Lung (tissue), 11 donors: ENCODE measurements at regions not wholly inside any gene's neighbourhood (a gene's known extent, or its start where the extent isn't known, plus 50 kb on each side); places are given as distances from the start of the nearest gene placed in this dataset.

Source experiments
- ATAC-seq: fragments of 200-7000 bp; cut with Tn5 transposase; one replicate; pipeline ENCODE4 v1.9.1; 2020; ENCODE audit warnings: moderate number of reproducible peaks; ENCODE audit not compliant: insufficient read depth, low FRiP score
- DNase-seq, 3 donors: peaks; one replicate each; pipeline ENCODE4 v3.0.0-alpha.2; 2013 to 2017
- H3K27ac ChIP-seq, 2 donors: one replicate each; pipeline ENCODE4 v1.5.1; 2013; ENCODE audit warnings: mild to moderate bottlenecking in 2 of 2, moderate library complexity in 2 of 2, control low read depth in 1 of 2, inconsistent platforms in 1 of 2, low read depth in 1 of 2, low read length in 1 of 2
- H3K27me3 ChIP-seq, 3 donors: one replicate each; pipeline ENCODE4 v1.5.1; 2013; ENCODE audit warnings: low read length in 2 of 3; ENCODE audit not compliant: control insufficient read depth in 3 of 3, insufficient read depth in 3 of 3
- H3K36me3 ChIP-seq, 4 donors: one replicate each; pipeline ENCODE4 v1.5.1; 2013; ENCODE audit warnings: low read length in 4 of 4, mild to moderate bottlenecking in 1 of 4, moderate library complexity in 1 of 4; ENCODE audit not compliant: control insufficient read depth in 4 of 4, insufficient read depth in 4 of 4
- H3K4me1 ChIP-seq, 5 donors: one replicate each; pipeline ENCODE4 v1.5.1; 2013; ENCODE audit warnings: low read length in 5 of 5, mild to moderate bottlenecking in 2 of 5, moderate library complexity in 1 of 5; ENCODE audit not compliant: control insufficient read depth in 5 of 5, insufficient read depth in 5 of 5
- H3K4me3 ChIP-seq: one replicate; pipeline ENCODE4 v1.5.1; 2013; ENCODE audit warnings: mild to moderate bottlenecking, control low read depth, moderate library complexity
- H3K9ac ChIP-seq, 2 donors: one replicate each; pipeline ENCODE4 v1.5.1; 2013; ENCODE audit warnings: low read length in 2 of 2, control low read depth in 1 of 2; ENCODE audit not compliant: insufficient read depth in 1 of 2
- H3K9me3 ChIP-seq, 4 donors: one replicate each; pipeline ENCODE4 v1.5.1; 2013; ENCODE audit warnings: low read length in 3 of 4, mild to moderate bottlenecking in 1 of 4, moderate library complexity in 1 of 4; ENCODE audit not compliant: control insufficient read depth in 4 of 4, insufficient read depth in 3 of 4
- CTCF ChIP-seq: IDR thresholded peaks from 2 replicates; pipeline ENCODE4 v1.5.1; 2012; ENCODE audit warnings: mild to moderate bottlenecking; ENCODE audit errors: control extremely low read depth, extremely low read depth
- WGBS, 2 donors: extraction: QIAGEN DNeasy Blood & Tissue Kit; methylation state at CpG; one replicate each; pipeline ENCODE4 v1.1.7; 2013; 5-methylcytosine and 5-hydroxymethylcytosine counted together
- donor health status: control.
- donor health status: control.
- donor health status: Bipolar disorder and iron deficiency.
- donor health status: healthy.
- donor health status: DM: yes; HTN: yes; CAD: no.

- no peaks in the 10 kb centered on the region for H3K9me3 ChIP-seq
- ATAC-seq (no peak), DNase-seq (no peak)
- H3K4me3 ChIP-seq: no peak overlapping the region
- H3K27ac ChIP-seq: no peak overlapping the region
- H3K36me3 ChIP-seq: no peaks in the 10 kb centered on the region
- H3K9ac ChIP-seq: no peak overlapping the region
- no peaks in the 10 kb centered on the region for H3K27me3 ChIP-seq
- TF ChIP-seq CTCF: no peak
- H3K4me1 ChIP-seq: peaks cover 0 to 11% (median 6%) of the 10 kb centered on the region in 5 donors
- WGBS, 2 donors: 74 to 77% methylated on average over 4 of the region's 4 CpGs
These were observed 712.1 kb downstream of the CDH11 start for GRCh38 chr16:64409783-64410210.

- peaks cover 0 to 11% (median 6%) of the 10 kb centered on the region in 5 donors for H3K4me1 ChIP-seq
These were observed 713.2 kb downstream of the CDH11 start for GRCh38 chr16:64408699-64409098.

DNA sequence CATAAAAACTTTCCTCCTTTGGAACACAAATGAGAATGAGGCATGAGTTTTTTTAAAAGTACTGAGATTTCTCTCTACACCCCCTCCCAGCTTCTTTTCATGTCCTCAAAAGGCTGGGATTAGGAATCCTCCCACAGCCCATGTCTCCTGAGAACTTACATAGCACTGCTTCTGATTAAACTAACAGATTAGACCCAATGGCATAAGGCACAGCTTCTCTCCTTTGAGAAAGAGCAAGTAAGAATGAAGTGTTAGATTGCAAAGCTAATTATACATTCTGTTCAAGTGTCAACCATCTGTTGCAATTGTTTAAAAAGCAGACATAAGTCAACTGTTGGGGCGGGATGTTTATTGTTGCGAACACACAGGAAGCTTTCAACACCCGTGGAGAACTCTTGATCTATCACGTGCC is 715.1 kb downstream of the CDH11 start:
- peaks cover 0 to 23% (median 6%) of the 10 kb centered on the region in 5 donors for H3K4me1 ChIP-seq
- no peak overlapping the region for H3K27ac ChIP-seq
- TF ChIP-seq CTCF: no peak
- H3K4me3 ChIP-seq: no peak overlapping the region
- 17 to 23% methylated on average over 4 of the region's 4 CpGs for WGBS, 2 donors
- H3K9ac ChIP-seq: no peak overlapping the region
- no peaks in the 10 kb centered on the region for H3K36me3 ChIP-seq
- ATAC-seq (no peak), DNase-seq (peak in 2 of 3 donors; percentile 58 to 74)
- H3K9me3 ChIP-seq: no peaks in the 10 kb centered on the region
- no peaks in the 10 kb centered on the region for H3K27me3 ChIP-seq

More at GRCh38 chr16:64408699-64409098, 713.2 kb downstream of the CDH11 start:
- TF ChIP-seq CTCF: no peak
- H3K4me3 ChIP-seq: no peak overlapping the region
- no peak overlapping the region for H3K27ac ChIP-seq
- H3K9ac ChIP-seq: no peak overlapping the region
- WGBS, 2 donors: 56% methylated on average over 1 of the region's 1 CpG
- H3K27me3 ChIP-seq: no peaks in the 10 kb centered on the region
- no peaks in the 10 kb centered on the region for H3K36me3 ChIP-seq
- DNase-seq (no peak), ATAC-seq (no peak)
- no peaks in the 10 kb centered on the region for H3K9me3 ChIP-seq

- H3K9me3 ChIP-seq: no peaks in the 10 kb centered on the region
- no peak overlapping the region for H3K4me3 ChIP-seq
- peaks cover 0 to 25% (median 6%) of the 10 kb centered on the region in 5 donors for H3K4me1 ChIP-seq
- no peak overlapping the region for H3K9ac ChIP-seq
- H3K27ac ChIP-seq: no peak overlapping the region
- H3K36me3 ChIP-seq: no peaks in the 10 kb centered on the region
- DNase-seq: no peak
- no peak for ATAC-seq
- no peak for TF ChIP-seq CTCF
- 74 to 79% methylated on average over 1 of the region's 1 CpG for WGBS, 2 donors
- no peaks in the 10 kb centered on the region for H3K27me3 ChIP-seq
These were observed 718.5 kb downstream of the CDH11 start for GRCh38 chr16:64403352-64403751.
